A549 (cell line): ENCODE measurements at regions not wholly inside any gene's neighbourhood (a gene's known extent, or its start where the extent isn't known, plus 50 kb on each side); places are given as distances from the start of the nearest gene placed in this dataset.

Experiments used
- ATAC-seq, 2 experiments: fragments of 200-7000 bp in 1 of 2; fragments of >200 bp in 1 of 2; cut with Nextera tagmentation in 1 of 2; cut with Tn5 transposase in 1 of 2; 3 replicates each; pipeline versions ENCODE4 v1.8.0 to v1.9.1; 2018 to 2020; ENCODE audit warnings: mild to moderate bottlenecking in 1 of 2, moderate library complexity in 1 of 2
- CTCF ChIA-PET: fragments of 300-600 bp; sonication (Branson Sonifier 250); formaldehyde crosslinking; extraction: SDS; loops from one replicate; lab custom pipeline; 2021; ENCODE audit warnings: antibody characterized with exemption, inconsistent platforms; lab: Yijun Ruan, JAX
- POLR2A ChIA-PET: fragments of 350-600 bp; formaldehyde crosslinking; extraction: SDS; loops from one replicate; lab custom pipeline; 2021; ENCODE audit warnings: antibody characterized with exemption, inconsistent platforms; lab: Yijun Ruan, JAX
- DNase-seq, 2 experiments: peaks; one replicate each; pipeline versions ENCODE4 v3.0.0 to v3.0.0-alpha.2; 2011 to 2016; ENCODE audit warnings: low read depth in 1 of 2, low spot score in 1 of 2
- FAIRE-seq: peaks from 2 replicates; lab custom pipeline; 2011; peaks lifted over from hg19 to GRCh38; lab: Jason Lieb, UNC
- H3K27ac ChIP-seq, 2 experiments: fragments of >200 bp; sonication (Bioruptor Twin); formaldehyde crosslinking; 3 replicates each; pipeline ENCODE4 v1.5.1; 2016 to 2017
- H3K4me1 ChIP-seq: fragments of >200 bp; sonication (Bioruptor Twin); formaldehyde crosslinking; 3 replicates; pipeline ENCODE4 v1.6.1; 2016
- H3K4me2 ChIP-seq: fragments of >200 bp; sonication (Bioruptor Twin); formaldehyde crosslinking; 3 replicates; pipeline ENCODE4 v1.6.1; 2016
- H3K4me3 ChIP-seq: fragments of >200 bp; sonication (Bioruptor Twin); formaldehyde crosslinking; 3 replicates; pipeline ENCODE4 v1.5.1; 2016
- H3K9me3 ChIP-seq: fragments of >200 bp; sonication (Bioruptor Twin); formaldehyde crosslinking; 3 replicates; pipeline ENCODE4 v1.6.1; 2016
- BCL3 ChIP-seq: fragments of >200 bp; sonication (Bioruptor Twin); formaldehyde crosslinking; IDR thresholded peaks from 3 replicates; pipeline ENCODE4 v1.6.1; 2016
- CBX2 ChIP-seq: fragments of 200-600 bp; sonication (generic); IDR thresholded peaks from 2 replicates; pipeline ENCODE4 v1.6.1; 2016; ENCODE audit warnings: low read depth, mild to moderate bottlenecking, borderline replicate concordance
- CBX8 ChIP-seq: fragments of 200-600 bp; sonication (generic); IDR thresholded peaks from 2 replicates; pipeline ENCODE4 v1.6.1; 2016
- CHD2 ChIP-seq: fragments of 150-350 bp; IDR thresholded peaks from 2 replicates; pipeline ENCODE4 v1.6.1; 2014; ENCODE audit warnings: low read length; ENCODE audit not compliant: partially characterized antibody
- EHF ChIP-seq: fragments of 250-450 bp; sonication (Bioruptor Pico); IDR thresholded peaks from 2 replicates; pipeline ENCODE4 v1.5.0; 2020; ENCODE audit warnings: mild to moderate bottlenecking
- ELK1 ChIP-seq: fragments of 150-350 bp; IDR thresholded peaks from 2 replicates; pipeline ENCODE4 v1.6.1; 2014; ENCODE audit warnings: low read depth, mild to moderate bottlenecking, low read length
- ESRRA ChIP-seq: fragments of 150-350 bp; IDR thresholded peaks from 2 replicates; pipeline ENCODE4 v1.6.1; 2014; ENCODE audit warnings: mild to moderate bottlenecking, low read length, borderline replicate concordance
- FOSL2 ChIP-seq, 2 experiments: fragments of 450-650 bp in 1 of 2; fragments of >200 bp in 1 of 2; sonication (Bioruptor Twin) in 1 of 2; formaldehyde crosslinking; IDR thresholded peaks; 2 replicates each; pipeline versions ENCODE4 v1.5.0 to v1.6.1; 2016 to 2020; ENCODE audit warnings: mild to moderate bottlenecking in 1 of 2, moderate library complexity in 1 of 2
- FOXS1 ChIP-seq: fragments of 250-450 bp; sonication (Bioruptor Pico); IDR thresholded peaks from 2 replicates; pipeline ENCODE4 v1.5.0; 2020; ENCODE audit warnings: mild to moderate bottlenecking, moderate library complexity
- HDAC2 ChIP-seq: fragments of 200-600 bp; sonication (generic); IDR thresholded peaks from 2 replicates; pipeline ENCODE4 v1.6.1; 2016
- HEYL ChIP-seq: fragments of 250-450 bp; sonication (Bioruptor Pico); IDR thresholded peaks from 2 replicates; pipeline ENCODE4 v1.8.0; 2021; ENCODE audit warnings: mild to moderate bottlenecking, moderate library complexity
- HMGXB4 ChIP-seq: fragments of 250-450 bp; sonication (Bioruptor Pico); IDR thresholded peaks from 2 replicates; pipeline ENCODE4 v1.5.0; 2021; ENCODE audit warnings: mild to moderate bottlenecking, moderate library complexity, borderline replicate concordance
- HOXA7 ChIP-seq: fragments of 250-450 bp; sonication (Bioruptor Pico); IDR thresholded peaks from 2 replicates; pipeline ENCODE4 v1.5.0; 2020; ENCODE audit warnings: mild to moderate bottlenecking, moderate library complexity
- JUNB ChIP-seq: fragments of >200 bp; sonication (Bioruptor Twin); formaldehyde crosslinking; IDR thresholded peaks from 2 replicates; pipeline ENCODE4 v1.6.1; 2016
- MAX ChIP-seq: IDR thresholded peaks from 2 replicates; pipeline ENCODE4 v1.6.1; 2012
- NFE2L2 ChIP-seq: fragments of 150-350 bp; conservative IDR thresholded peaks from 2 replicates; pipeline ENCODE4 v1.6.1; 2014; ENCODE audit warnings: low read length
- NR3C1 ChIP-seq: fragments of >200 bp; sonication (Bioruptor Twin); formaldehyde crosslinking; IDR thresholded peaks from 3 replicates; pipeline ENCODE4 v1.6.1; 2017
- PHF8 ChIP-seq: fragments of 200-600 bp; sonication (generic); IDR thresholded peaks from 2 replicates; pipeline ENCODE4 v1.6.1; 2016; ENCODE audit warnings: low read depth, mild to moderate bottlenecking, antibody characterized with exemption, moderate library complexity, borderline replicate concordance
- RCOR1 ChIP-seq: fragments of 150-350 bp; IDR thresholded peaks from 2 replicates; pipeline ENCODE4 v1.6.1; 2014; ENCODE audit warnings: antibody characterized with exemption, low read length, low read depth
- RFX5 ChIP-seq: fragments of 450-650 bp; IDR thresholded peaks from 2 replicates; pipeline ENCODE4 v1.7.1; 2014; ENCODE audit warnings: antibody characterized with exemption, mild to moderate bottlenecking, moderate library complexity
- TFCP2L1 ChIP-seq: fragments of 250-450 bp; sonication (Bioruptor Pico); IDR thresholded peaks from 2 replicates; pipeline ENCODE4 v1.5.0; 2021; ENCODE audit warnings: mild to moderate bottlenecking
- ZFP36 ChIP-seq: fragments of 450-650 bp; IDR thresholded peaks from 2 replicates; pipeline ENCODE4 v1.6.1; 2014; ENCODE audit warnings: borderline replicate concordance; ENCODE audit not compliant: partially characterized antibody
- ZSCAN20 ChIP-seq: fragments of 250-450 bp; sonication (Bioruptor Pico); IDR thresholded peaks from 2 replicates; pipeline ENCODE4 v1.8.0; 2022; ENCODE audit warnings: mild to moderate bottlenecking, moderate library complexity
- WGBS: methylation state at CpG from one replicate; pipeline ENCODE4 v1.1.6; 2017; ENCODE audit errors: missing lambda C conversion rate; 5-methylcytosine and 5-hydroxymethylcytosine counted together
- TF ChIP-seq, protein P1 (sequence below): fragments of 250-450 bp; sonication (Bioruptor Pico); IDR thresholded peaks from 2 replicates; pipeline ENCODE4 v1.5.0; 2020; ENCODE audit warnings: low read depth, mild to moderate bottlenecking, moderate library complexity
- TF ChIP-seq, protein P2 (sequence below): IDR thresholded peaks from 2 replicates; pipeline ENCODE4 v1.6.1; 2012
- TF ChIP-seq, protein P3 (sequence below): fragments of >200 bp; sonication (Bioruptor Twin); formaldehyde crosslinking; IDR thresholded peaks from 3 replicates; pipeline ENCODE4 v1.5.1; 2016

DNA sequence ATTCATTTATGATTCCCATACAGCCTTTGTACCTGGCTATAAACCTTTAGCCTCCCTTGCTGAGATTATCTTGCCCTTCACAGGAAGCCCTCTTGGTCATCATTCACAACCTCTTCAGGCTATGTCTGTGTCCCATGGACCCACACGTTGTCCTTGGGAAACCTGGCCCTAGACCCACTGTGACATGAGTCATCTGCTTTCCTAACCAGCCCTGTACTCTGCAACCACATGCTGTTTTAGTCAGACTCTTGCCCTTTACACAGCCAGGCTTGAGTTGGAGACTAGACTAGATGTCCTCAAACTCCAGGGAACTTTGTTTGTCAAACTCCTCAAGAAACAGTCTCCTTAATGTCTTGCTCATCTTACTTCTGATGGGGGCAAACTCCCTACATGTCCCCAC is 229.3 kb upstream of the ZSWIM2 start:
- ChIA-PET POLR2A (no interaction called here), CTCF (no interaction called here)
- Histone ChIP-seq H3K9me3 (no peaks in the 10 kb centered on the region), H3K4me1 (no peaks in the 10 kb centered on the region), H3K4me2 (no peak overlapping the region), H3K27ac (no peak overlapping the region), H3K4me3 (no peak overlapping the region)
- WGBS, result 18% methylated on average over 1 of the region's 1 CpG
- FAIRE-seq (no peak), DNase-seq (peak in 1 of 2 experiments; percentile 6), ATAC-seq (peak; percentile 30 to 56; a peak in 1 of 6 replicates)
- TF ChIP-seq HOXA7 (CRISPR knock-in tag) (no peak), RCOR1 (no peak), FOXS1 (no peak), ZFP36 (no peak), TFCP2L1 (CRISPR knock-in tag) (no peak), BCL3 (no peak), PHF8 (no peak), NFE2L2 (no peak), CBX8 (no peak), ELK1 (no peak)
- TF ChIP-seq, protein P1, sequence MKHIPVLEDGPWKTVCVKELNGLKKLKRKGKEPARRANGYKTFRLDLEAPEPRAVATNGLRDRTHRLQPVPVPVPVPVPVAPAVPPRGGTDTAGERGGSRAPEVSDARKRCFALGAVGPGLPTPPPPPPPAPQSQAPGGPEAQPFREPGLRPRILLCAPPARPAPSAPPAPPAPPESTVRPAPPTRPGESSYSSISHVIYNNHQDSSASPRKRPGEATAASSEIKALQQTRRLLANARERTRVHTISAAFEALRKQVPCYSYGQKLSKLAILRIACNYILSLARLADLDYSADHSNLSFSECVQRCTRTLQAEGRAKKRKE, result no peak
- TF ChIP-seq, protein P2, sequence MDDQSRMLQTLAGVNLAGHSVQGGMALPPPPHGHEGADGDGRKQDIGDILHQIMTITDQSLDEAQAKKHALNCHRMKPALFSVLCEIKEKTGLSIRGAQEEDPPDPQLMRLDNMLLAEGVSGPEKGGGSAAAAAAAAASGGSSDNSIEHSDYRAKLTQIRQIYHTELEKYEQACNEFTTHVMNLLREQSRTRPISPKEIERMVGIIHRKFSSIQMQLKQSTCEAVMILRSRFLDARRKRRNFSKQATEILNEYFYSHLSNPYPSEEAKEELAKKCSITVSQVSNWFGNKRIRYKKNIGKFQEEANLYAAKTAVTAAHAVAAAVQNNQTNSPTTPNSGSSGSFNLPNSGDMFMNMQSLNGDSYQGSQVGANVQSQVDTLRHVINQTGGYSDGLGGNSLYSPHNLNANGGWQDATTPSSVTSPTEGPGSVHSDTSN, result no peak

DNA sequence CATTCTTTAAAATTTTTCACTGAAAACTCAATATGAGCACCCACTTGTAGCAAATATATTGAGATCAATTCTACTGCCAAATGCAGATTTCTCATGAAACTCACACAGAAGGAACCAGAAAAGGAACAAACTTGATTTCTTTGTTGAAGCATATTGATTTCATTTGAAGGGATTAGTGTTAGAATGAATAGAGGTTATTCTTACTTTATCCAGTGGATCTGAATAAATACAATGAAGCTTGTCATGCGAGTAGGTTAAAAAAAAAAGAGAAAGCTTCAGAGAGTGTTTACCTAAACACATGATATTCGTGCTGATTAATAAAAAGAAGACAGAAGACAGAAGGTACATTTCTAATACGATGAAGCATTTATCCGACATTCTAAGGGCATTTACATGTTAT is 226.7 kb upstream of the ZSWIM2 start:
- H3K4me3 ChIP-seq, result no peak overlapping the region
- FAIRE-seq (no peak), ATAC-seq (no peak), DNase-seq (no peak)
- no peak overlapping the region for H3K27ac ChIP-seq
- 52% methylated on average over 4 of the region's 4 CpGs for WGBS
- POLR2A ChIA-PET, result no interaction called here
- H3K9me3 ChIP-seq, result no peaks in the 10 kb centered on the region
- no peak overlapping the region for H3K4me2 ChIP-seq
- CTCF ChIA-PET, result no interaction called here
- H3K4me1 ChIP-seq, result no peaks in the 10 kb centered on the region
- no peak for TF ChIP-seq ESRRA
- no peak for TF ChIP-seq HEYL (CRISPR knock-in tag)
- no peak for TF ChIP-seq JUNB
- TF ChIP-seq NR3C1, result no peak
- no peak for TF ChIP-seq CBX2
- TF ChIP-seq ZFP36, result no peak
- no peak for TF ChIP-seq CBX8
- TF ChIP-seq, protein P3, sequence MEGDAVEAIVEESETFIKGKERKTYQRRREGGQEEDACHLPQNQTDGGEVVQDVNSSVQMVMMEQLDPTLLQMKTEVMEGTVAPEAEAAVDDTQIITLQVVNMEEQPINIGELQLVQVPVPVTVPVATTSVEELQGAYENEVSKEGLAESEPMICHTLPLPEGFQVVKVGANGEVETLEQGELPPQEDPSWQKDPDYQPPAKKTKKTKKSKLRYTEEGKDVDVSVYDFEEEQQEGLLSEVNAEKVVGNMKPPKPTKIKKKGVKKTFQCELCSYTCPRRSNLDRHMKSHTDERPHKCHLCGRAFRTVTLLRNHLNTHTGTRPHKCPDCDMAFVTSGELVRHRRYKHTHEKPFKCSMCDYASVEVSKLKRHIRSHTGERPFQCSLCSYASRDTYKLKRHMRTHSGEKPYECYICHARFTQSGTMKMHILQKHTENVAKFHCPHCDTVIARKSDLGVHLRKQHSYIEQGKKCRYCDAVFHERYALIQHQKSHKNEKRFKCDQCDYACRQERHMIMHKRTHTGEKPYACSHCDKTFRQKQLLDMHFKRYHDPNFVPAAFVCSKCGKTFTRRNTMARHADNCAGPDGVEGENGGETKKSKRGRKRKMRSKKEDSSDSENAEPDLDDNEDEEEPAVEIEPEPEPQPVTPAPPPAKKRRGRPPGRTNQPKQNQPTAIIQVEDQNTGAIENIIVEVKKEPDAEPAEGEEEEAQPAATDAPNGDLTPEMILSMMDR, result no peak
- TF ChIP-seq HMGXB4 (CRISPR knock-in tag), result no peak
- no peak for TF ChIP-seq EHF
- no peak for TF ChIP-seq HDAC2
- no peak for TF ChIP-seq CHD2
- TF ChIP-seq RFX5, result no peak
- TF ChIP-seq ZSCAN20 (CRISPR knock-in tag), result no peak
- TF ChIP-seq FOSL2 (IDR thresholded peaks at IDR 0.05), result no peak
- no peak for TF ChIP-seq FOSL2 (CRISPR knock-in tag; IDR thresholded peaks at IDR 0.05)
- TF ChIP-seq MAX, result no peak
- no peak for TF ChIP-seq ELK1
- no peak for TF ChIP-seq HOXA7 (CRISPR knock-in tag)
